DND-41 (cell line): ENCODE measurements at regions not wholly inside any gene's neighbourhood (a gene's known extent, or its start where the extent isn't known, plus 50 kb on each side); places are given as distances from the start of the nearest gene placed in this dataset.

ENCODE experiments used
- ATAC-seq: fragments of 200-7000 bp; cut with Tn5 transposase; 3 replicates; pipeline ENCODE4 v1.9.1; 2021; ENCODE audit warnings: low read depth; ENCODE audit not compliant: insufficient read depth
- DNase-seq: peaks from one replicate; pipeline ENCODE4 v3.0.0-alpha.2; 2020
- H2AFZ ChIP-seq: 2 replicates; pipeline ENCODE4 v1.6.0; 2012; ENCODE audit warnings: low read depth, low read length
- H3K27ac ChIP-seq: 2 replicates; pipeline ENCODE4 v1.5.1; 2012; ENCODE audit warnings: low read length, inconsistent platforms
- H3K27me3 ChIP-seq: fragments of 200-600 bp; sonication (generic); 2 replicates; pipeline ENCODE4 v1.6.0; 2012; ENCODE audit warnings: low read length, mild to moderate bottlenecking, inconsistent platforms; ENCODE audit not compliant: insufficient read depth, poor library complexity
- H3K36me3 ChIP-seq: 2 replicates; pipeline ENCODE4 v1.5.1; 2012; ENCODE audit warnings: low read length, inconsistent platforms; ENCODE audit not compliant: insufficient read depth
- H3K4me1 ChIP-seq: 2 replicates; pipeline ENCODE4 v1.5.1; 2012; ENCODE audit warnings: mild to moderate bottlenecking, low read length; ENCODE audit not compliant: insufficient read depth
- H3K4me2 ChIP-seq: 2 replicates; pipeline ENCODE4 v1.6.0; 2012; ENCODE audit warnings: mild to moderate bottlenecking, moderate library complexity, low read length, inconsistent platforms; ENCODE audit not compliant: insufficient read depth
- H3K4me3 ChIP-seq, 2 experiments: fragments of 200-600 bp in 1 of 2; shearing (Covaris generic) in 1 of 2; 2 replicates each; pipeline ENCODE4 v1.5.1; 2012 to 2016; ENCODE audit warnings: inconsistent platforms in 2 of 2, low read length in 2 of 2, mild to moderate bottlenecking in 2 of 2, low read depth in 1 of 2, moderate library complexity in 1 of 2
- H3K79me2 ChIP-seq: 2 replicates; pipeline ENCODE4 v1.6.0; 2012; ENCODE audit warnings: low read length, inconsistent platforms; ENCODE audit not compliant: insufficient read depth
- H3K9ac ChIP-seq: 2 replicates; pipeline ENCODE4 v1.6.0; 2012; ENCODE audit warnings: low read depth, mild to moderate bottlenecking, inconsistent platforms, low read length, moderate library complexity
- H3K9me3 ChIP-seq: 2 replicates; pipeline ENCODE4 v1.5.1; 2012; ENCODE audit warnings: low read length, moderate library complexity, mild to moderate bottlenecking, inconsistent platforms; ENCODE audit not compliant: insufficient read depth, severe bottlenecking
- H4K20me1 ChIP-seq: 2 replicates; pipeline ENCODE4 v1.6.0; 2012; ENCODE audit warnings: low read length; ENCODE audit not compliant: insufficient read depth
- CTCF ChIP-seq: IDR thresholded peaks from 2 replicates; pipeline ENCODE4 v1.5.1; 2012; ENCODE audit warnings: borderline replicate concordance, low read length, moderate library complexity, mild to moderate bottlenecking; ENCODE audit not compliant: poor library complexity, severe bottlenecking; ENCODE audit errors: extremely low read depth
- EZH2 ChIP-seq: IDR thresholded peaks from 3 replicates; pipeline ENCODE4 v1.6.1; 2012; ENCODE audit warnings: borderline replicate concordance, low read depth, mild to moderate bottlenecking, moderate library complexity, low read length, inconsistent platforms; ENCODE audit not compliant: severe bottlenecking

GRCh38 chr11:8809241-8809938, 101.6 kb upstream of the AKIP1 start:
- Histone ChIP-seq H3K27ac (no peak overlapping the region), H3K4me3 (no peak overlapping the region), H3K4me2 (no peak overlapping the region), H3K9ac (no peak overlapping the region), H3K79me2 (no peaks in the 10 kb centered on the region), H3K9me3 (no peaks in the 10 kb centered on the region), H2AFZ (no peak overlapping the region), H4K20me1 (no peaks in the 10 kb centered on the region), H3K27me3 (no peaks in the 10 kb centered on the region), H3K36me3 (no peaks in the 10 kb centered on the region), H3K4me1 (peaks cover 15% of the 10 kb centered on the region)
- DNase-seq = peak; percentile 46
- ATAC-seq = peak; percentile 62
- no peak for TF ChIP-seq EZH2
- no peak for TF ChIP-seq CTCF

DNA sequence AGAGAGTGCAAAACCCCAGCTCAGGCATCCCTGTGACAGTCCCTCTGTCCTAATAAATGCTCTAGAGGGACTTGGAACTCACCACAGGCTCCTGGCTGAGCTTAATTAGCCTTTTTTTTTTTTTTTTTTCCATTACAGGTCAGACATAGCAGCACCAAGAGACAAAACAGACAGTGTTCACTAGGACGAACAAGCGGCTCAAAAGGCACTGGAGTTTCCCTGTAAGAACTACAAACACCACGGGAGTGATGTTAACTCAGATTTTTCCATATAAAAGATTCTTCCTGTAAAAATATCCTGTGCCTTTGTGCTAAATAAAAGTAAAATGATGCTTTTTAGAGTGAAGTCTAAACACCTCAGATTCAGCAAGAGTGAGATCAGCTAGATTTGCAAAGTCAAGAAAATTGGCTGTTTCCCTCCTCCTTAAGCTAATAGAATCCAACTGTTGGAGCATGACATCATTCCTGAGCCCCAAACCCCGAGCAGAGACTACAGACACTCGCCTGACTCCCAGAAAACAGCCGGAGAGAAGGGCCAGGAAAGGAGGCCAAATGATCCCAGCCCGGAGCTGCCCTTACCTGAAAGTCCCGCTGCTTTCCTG, 101.0 kb upstream of the AKIP1 start:
- Histone ChIP-seq H4K20me1 (no peaks in the 10 kb centered on the region), H3K4me3 (no peak overlapping the region), H3K9me3 (no peaks in the 10 kb centered on the region), H3K36me3 (no peaks in the 10 kb centered on the region), H3K27me3 (no peaks in the 10 kb centered on the region), H3K4me1 (peaks cover 20% of the 10 kb centered on the region), H2AFZ (no peak overlapping the region), H3K27ac (no peak overlapping the region), H3K4me2 (no peak overlapping the region), H3K9ac (no peak overlapping the region), H3K79me2 (no peaks in the 10 kb centered on the region)
- ATAC-seq = no peak
- no peak for TF ChIP-seq CTCF
- TF ChIP-seq EZH2 = no peak
- no peak for DNase-seq

- Histone ChIP-seq H3K36me3 (no peaks in the 10 kb centered on the region), H3K4me3 (no peak overlapping the region), H3K4me1 (peaks cover 20% of the 10 kb centered on the region), H4K20me1 (no peaks in the 10 kb centered on the region), H3K27ac (no peak overlapping the region), H3K4me2 (no peak overlapping the region), H3K27me3 (no peaks in the 10 kb centered on the region), H3K9ac (no peak overlapping the region), H3K9me3 (no peaks in the 10 kb centered on the region), H3K79me2 (no peaks in the 10 kb centered on the region), H2AFZ (no peak overlapping the region)
- no peak for DNase-seq
- ATAC-seq = no peak
- no peak for TF ChIP-seq EZH2
- no peak for TF ChIP-seq CTCF
These were observed 100.3 kb upstream of the AKIP1 start for GRCh38 chr11:8810540-8811301.
